Activated CD4-positive, alpha-beta T cell treated with anti-CD3 and anti-CD28 coated beads for 36 hours (primary cell): ENCODE measurements at regions not wholly inside any gene's neighbourhood (a gene's known extent, or its start where the extent isn't known, plus 50 kb on each side); places are given as distances from the start of the nearest gene placed in this dataset.

Experiments used
- ATAC-seq: fragments of 200-7000 bp; cut with Tn5 transposase; one replicate; pipeline ENCODE4 v1.10.0; 2021; ENCODE audit warnings: mild to moderate bottlenecking, moderate library complexity
- CTCF ChIA-PET: fragments of 350-600 bp; sonication (Branson Sonifier 250); formaldehyde crosslinking; loops from one replicate; lab custom pipeline; 2021; ENCODE audit warnings: antibody characterized with exemption; lab: Charles Lee
- POLR2A ChIA-PET: fragments of 350-600 bp; sonication (Branson Sonifier 250); formaldehyde crosslinking; loops from one replicate; lab custom pipeline; 2021; ENCODE audit warnings: antibody characterized with exemption, inconsistent platforms; lab: Charles Lee
- DNase-seq: peaks from one replicate; pipeline ENCODE4 v3.0.0-alpha.2; 2020
- H3K27ac Mint-ChIP-seq: one replicate; pipeline ENCODE4 v1.8.0; 2021; ENCODE audit warnings: mixed read lengths
- H3K27me3 Mint-ChIP-seq: one replicate; pipeline ENCODE4 v1.8.0; 2021; ENCODE audit warnings: mixed read lengths
- H3K36me3 Mint-ChIP-seq: one replicate; pipeline ENCODE4 v1.8.0; 2021; ENCODE audit warnings: low read depth, mixed read lengths
- H3K4me1 Mint-ChIP-seq: one replicate; pipeline ENCODE4 v1.8.0; 2021; ENCODE audit warnings: mixed read lengths
- H3K4me3 Mint-ChIP-seq: one replicate; pipeline ENCODE4 v1.8.0; 2021; ENCODE audit warnings: mild to moderate bottlenecking, moderate library complexity, mixed read lengths
- H3K9me3 Mint-ChIP-seq: one replicate; pipeline ENCODE4 v1.8.0; 2021; ENCODE audit warnings: low read depth, mixed read lengths
- intact Hi-C, 2 experiments: fragments of 100-400 bp; cut with DNase I in 1 of 2; cut with micrococcal nuclease in 1 of 2; formaldehyde crosslinking; loops; one replicate each; pipeline versions ENCODE4 v1.14.2 to v1.15.1; 2022 to 2024; cut with DNase I, micrococcal nuclease

- ChIA-PET POLR2A (no interaction called here), CTCF (no interaction called here)
- no peak overlapping the region for H3K27ac Mint-ChIP-seq
- H3K27me3 Mint-ChIP-seq, result peaks cover 3% of the 10 kb centered on the region
- DNase-seq, result no peak
- intact Hi-C loops, result no loop called here
- H3K9me3 Mint-ChIP-seq, result peaks cover 2% of the 10 kb centered on the region
- no peaks in the 10 kb centered on the region for H3K36me3 Mint-ChIP-seq
- ATAC-seq, result no peak
- no peak overlapping the region for H3K4me3 Mint-ChIP-seq
- H3K4me1 Mint-ChIP-seq, result no peaks in the 10 kb centered on the region
Observed at GRCh38 chr1:94745742-94746141, 74.4 kb upstream of the SLC44A3 start.

GRCh38 chr1:94743862-94744261 is 76.3 kb upstream of the SLC44A3 start:
- ATAC-seq (no peak), DNase-seq (no peak)
- Mint-ChIP-seq H3K27ac (no peak overlapping the region), H3K4me1 (no peaks in the 10 kb centered on the region), H3K36me3 (no peaks in the 10 kb centered on the region), H3K27me3 (peaks cover 6% of the 10 kb centered on the region), H3K4me3 (no peak overlapping the region), H3K9me3 (no peaks in the 10 kb centered on the region)
- CTCF ChIA-PET, result no interaction called here
- intact Hi-C loops, result no loop called here
- POLR2A ChIA-PET, result no interaction called here

- Mint-ChIP-seq H3K27ac (no peak overlapping the region), H3K27me3 (peaks cover 7% of the 10 kb centered on the region)
- DNase-seq, result no peak
Observed at GRCh38 chr1:94741996-94742395, 78.2 kb upstream of the SLC44A3 start.

GRCh38 chr1:94741510-94741909 is 78.6 kb upstream of the SLC44A3 start:
- Mint-ChIP-seq H3K36me3 (no peaks in the 10 kb centered on the region), H3K27ac (no peak overlapping the region), H3K27me3 (peaks cover 8% of the 10 kb centered on the region), H3K9me3 (no peaks in the 10 kb centered on the region), H3K4me1 (peaks cover 3% of the 10 kb centered on the region), H3K4me3 (no peak overlapping the region)
- DNase-seq (no peak), ATAC-seq (no peak)
- CTCF ChIA-PET, result no interaction called here
- POLR2A ChIA-PET, result no interaction called here
- intact Hi-C loops, result no loop called here

More at GRCh38 chr1:94741996-94742395, 78.2 kb upstream of the SLC44A3 start:
- ChIA-PET CTCF (no interaction called here), POLR2A (no interaction called here)
- no peaks in the 10 kb centered on the region for H3K9me3 Mint-ChIP-seq
- peaks cover 3% of the 10 kb centered on the region for H3K4me1 Mint-ChIP-seq
- H3K4me3 Mint-ChIP-seq, result no peak overlapping the region
- no peak for ATAC-seq
- intact Hi-C loops, result no loop called here
- H3K36me3 Mint-ChIP-seq, result no peaks in the 10 kb centered on the region

- DNase-seq (no peak), ATAC-seq (no peak)
- ChIA-PET POLR2A (no interaction called here), CTCF (no interaction called here)
- no peaks in the 10 kb centered on the region for H3K9me3 Mint-ChIP-seq
- H3K36me3 Mint-ChIP-seq, result no peaks in the 10 kb centered on the region
- no peak overlapping the region for H3K27ac Mint-ChIP-seq
- no peak overlapping the region for H3K4me3 Mint-ChIP-seq
- H3K4me1 Mint-ChIP-seq, result peaks cover 10% of the 10 kb centered on the region
- peaks cover 5% of the 10 kb centered on the region for H3K27me3 Mint-ChIP-seq
- intact Hi-C loops, result no loop called here
Observed at GRCh38 chr1:94739521-94740061, 80.6 kb upstream of the SLC44A3 start.

- ChIA-PET CTCF (no interaction called here), POLR2A (no interaction called here)
- no peak for ATAC-seq
- Mint-ChIP-seq H3K36me3 (no peaks in the 10 kb centered on the region), H3K4me3 (no peak overlapping the region), H3K27me3 (peaks cover 5% of the 10 kb centered on the region), H3K9me3 (no peaks in the 10 kb centered on the region), H3K27ac (no peak overlapping the region), H3K4me1 (peaks cover 10% of the 10 kb centered on the region)
- DNase-seq, result no peak
- intact Hi-C loops, result no loop called here
Observed at GRCh38 chr1:94738371-94738770, 81.8 kb upstream of the SLC44A3 start.

- CTCF ChIA-PET, result interaction anchor here (1.0 kb wide), 1 partner anchor 15 kb away, joined by 3 read pairs; no protein-coding TSS in a partner anchor
- intact Hi-C loops, result no loop called here
- Mint-ChIP-seq H3K9me3 (no peaks in the 10 kb centered on the region), H3K27ac (no peak overlapping the region), H3K4me1 (peaks cover 10% of the 10 kb centered on the region), H3K4me3 (no peak overlapping the region), H3K27me3 (peaks cover 5% of the 10 kb centered on the region), H3K36me3 (no peaks in the 10 kb centered on the region)
- DNase-seq (no peak), ATAC-seq (no peak)
- POLR2A ChIA-PET, result no interaction called here
Observed at GRCh38 chr1:94737124-94737998, 82.8 kb upstream of the SLC44A3 start.

- Mint-ChIP-seq H3K27me3 (peaks cover 5% of the 10 kb centered on the region), H3K9me3 (no peaks in the 10 kb centered on the region), H3K4me1 (peaks cover 10% of the 10 kb centered on the region), H3K27ac (no peak overlapping the region), H3K36me3 (no peaks in the 10 kb centered on the region), H3K4me3 (no peak overlapping the region)
- DNase-seq (no peak), ATAC-seq (no peak)
- CTCF ChIA-PET, result no interaction called here
- intact Hi-C loops, result no loop called here
- POLR2A ChIA-PET, result no interaction called here
Observed at GRCh38 chr1:94736549-94736948, 83.6 kb upstream of the SLC44A3 start.

GRCh38 chr1:94736073-94736472 is 84.1 kb upstream of the SLC44A3 start:
- no peak for DNase-seq
- POLR2A ChIA-PET, result no interaction called here
- Mint-ChIP-seq H3K36me3 (no peaks in the 10 kb centered on the region), H3K27me3 (peaks cover 5% of the 10 kb centered on the region), H3K4me3 (no peak overlapping the region), H3K4me1 (peaks cover 10% of the 10 kb centered on the region), H3K9me3 (no peaks in the 10 kb centered on the region), H3K27ac (no peak overlapping the region)
- intact Hi-C loops, result no loop called here
- CTCF ChIA-PET, result no interaction called here
- no peak for ATAC-seq

- H3K4me3 Mint-ChIP-seq, result no peak overlapping the region
- H3K4me1 Mint-ChIP-seq, result peaks cover 10% of the 10 kb centered on the region
- H3K27me3 Mint-ChIP-seq, result peaks cover 4% of the 10 kb centered on the region
- H3K36me3 Mint-ChIP-seq, result no peaks in the 10 kb centered on the region
- no peaks in the 10 kb centered on the region for H3K9me3 Mint-ChIP-seq
- ATAC-seq (no peak), DNase-seq (peak; percentile 24)
- H3K27ac Mint-ChIP-seq, result no peak overlapping the region
- intact Hi-C loops, result no loop called here
- POLR2A ChIA-PET, result no interaction called here
- CTCF ChIA-PET, result interaction anchor here (0.7 kb wide), 1 partner anchor 262 kb away, joined by 4 read pairs; no protein-coding TSS in a partner anchor
Observed at GRCh38 chr1:94734963-94735901, 84.9 kb upstream of the SLC44A3 start.

GRCh38 chr1:94731891-94732290 is 88.3 kb upstream of the SLC44A3 start:
- DNase-seq (no peak), ATAC-seq (no peak)
- H3K4me1 Mint-ChIP-seq, result peaks cover 7% of the 10 kb centered on the region
- peaks cover under 1% of the 10 kb centered on the region for H3K27me3 Mint-ChIP-seq
- POLR2A ChIA-PET, result no interaction called here
- H3K4me3 Mint-ChIP-seq, result no peak overlapping the region
- no peak overlapping the region for H3K27ac Mint-ChIP-seq
- CTCF ChIA-PET, result no interaction called here
- H3K36me3 Mint-ChIP-seq, result no peaks in the 10 kb centered on the region
- intact Hi-C loops, result no loop called here
- no peaks in the 10 kb centered on the region for H3K9me3 Mint-ChIP-seq
